Right lobe of liver (tissue), 6 donors: ENCODE measurements at regions not wholly inside any gene's neighbourhood (a gene's known extent, or its start where the extent isn't known, plus 50 kb on each side); places are given as distances from the start of the nearest gene placed in this dataset.

Experiments used
- ATAC-seq, 4 donors: fragments of 200-7000 bp; cut with Tn5 transposase; one replicate each; pipeline ENCODE4 v1.9.1; 2020; ENCODE audit warnings: mild to moderate bottlenecking in 4 of 4, moderate library complexity in 4 of 4
- DNase-seq, 3 donors: peaks; one replicate each; pipeline ENCODE4 v3.0.0-alpha.2; 2020
- H3K27ac ChIP-seq, 3 donors: fragments of 200-600 bp; one replicate each; pipeline ENCODE4 v1.8.0; 2022
- H3K27me3 ChIP-seq, 2 donors: fragments of 200-600 bp; one replicate each; pipeline ENCODE4 v1.8.0; 2022
- H3K36me3 ChIP-seq, 4 donors: fragments of 200-600 bp; sonication (generic) in 1 of 4; one replicate each; pipeline versions ENCODE4 v1.5.1 to v1.8.0; 2017 to 2022; ENCODE audit warnings: control low read depth in 1 of 4
- H3K4me1 ChIP-seq, 4 donors: fragments of 200-600 bp; sonication (generic) in 1 of 4; one replicate each; pipeline versions ENCODE4 v1.5.1 to v1.8.0; 2017 to 2022; ENCODE audit warnings: control low read depth in 1 of 4
- H3K4me3 ChIP-seq, 3 donors: fragments of 200-600 bp; one replicate each; pipeline ENCODE4 v1.8.0; 2022
- H3K9me3 ChIP-seq, 4 donors: fragments of 200-600 bp; sonication (generic) in 1 of 4; one replicate each; pipeline versions ENCODE4 v1.5.1 to v1.8.0; 2017 to 2022; ENCODE audit warnings: control low read depth in 1 of 4
- CTCF ChIP-seq, 4 donors: fragments of 200-600 bp in 3 of 4; fragments of 450-650 bp in 1 of 4; IDR thresholded peaks; one replicate each; pipeline versions ENCODE4 v1.5.1 to v1.8.0; 2016 to 2022; ENCODE audit warnings: antibody characterized with exemption in 4 of 4, mild to moderate bottlenecking in 2 of 4
- POLR2A ChIP-seq: fragments of 450-650 bp; IDR thresholded peaks from one replicate; pipeline ENCODE4 v1.6.1; 2017; ENCODE audit warnings: antibody characterized with exemption, mild to moderate bottlenecking
- WGBS: methylation state at CpG from one replicate; pipeline ENCODE4 v1.1.6; 2018; ENCODE audit warnings: low coverage, low lambda C conversion rate; ENCODE audit not compliant: insufficient coverage; ENCODE audit errors: missing lambda C conversion rate; 5-methylcytosine and 5-hydroxymethylcytosine counted together
- intact Hi-C, 2 donors: fragments of 100-400 bp; cut with DNase I; formaldehyde crosslinking; loops; one replicate each; pipeline versions ENCODE4 v1.11.2 to v1.14.1; 2022
- donor health status: DM: no; HTN: yes; CAD: no.
- donor health status: DM: no; HTN: no; CAD: no.
- donor health status: DM: no; HTN: no; CAD: no.
- donor health status: DM: no; HTN: yes; CAD: no.
- donor health status: DM: no; HTN: yes; CAD: no.

- H3K27ac ChIP-seq: no peak overlapping the region
Observed at GRCh38 chr12:80045594-80045993, 53.7 kb upstream of the OTOGL start.

GRCh38 chr12:80044694-80045046 lies 54.7 kb upstream of the OTOGL start:
- Histone ChIP-seq H3K4me1 (no peaks in the 10 kb centered on the region), H3K9me3 (no peaks in the 10 kb centered on the region), H3K36me3 (no peaks in the 10 kb centered on the region), H3K27me3 (no peaks in the 10 kb centered on the region), H3K27ac (no peak overlapping the region), H3K4me3 (no peak overlapping the region)
- TF ChIP-seq POLR2A: no peak
- no peak for TF ChIP-seq CTCF (IDR thresholded peaks at IDR 0.05)
- intact Hi-C loops: no loop called here
- ATAC-seq (no peak), DNase-seq (no peak)
- 56% methylated on average over 1 of the region's 1 CpG for WGBS

More at GRCh38 chr12:80045594-80045993, 53.7 kb upstream of the OTOGL start:
- intact Hi-C loops: no loop called here
- 72% methylated on average over 3 of the region's 3 CpGs for WGBS
- no peaks in the 10 kb centered on the region for H3K4me1 ChIP-seq
- H3K4me3 ChIP-seq: no peak overlapping the region
- H3K9me3 ChIP-seq: no peaks in the 10 kb centered on the region
- no peaks in the 10 kb centered on the region for H3K27me3 ChIP-seq
- ATAC-seq: no peak
- DNase-seq: no peak
- TF ChIP-seq POLR2A (no peak), CTCF (IDR thresholded peaks at IDR 0.05) (no peak)
- H3K36me3 ChIP-seq: no peaks in the 10 kb centered on the region

- 55% methylated on average over 4 of the region's 4 CpGs for WGBS
- H3K27me3 ChIP-seq: no peaks in the 10 kb centered on the region
- TF ChIP-seq POLR2A (no peak), CTCF (IDR thresholded peaks at IDR 0.05) (no peak)
- H3K36me3 ChIP-seq: no peaks in the 10 kb centered on the region
- no peak overlapping the region for H3K4me3 ChIP-seq
- DNase-seq (no peak), ATAC-seq (no peak)
- H3K9me3 ChIP-seq: no peaks in the 10 kb centered on the region
- intact Hi-C loops: no loop called here
- H3K27ac ChIP-seq: no peak overlapping the region
- no peaks in the 10 kb centered on the region for H3K4me1 ChIP-seq
Observed at GRCh38 chr12:80041692-80042091, 57.6 kb upstream of the OTOGL start.

- Histone ChIP-seq H3K27ac (no peak overlapping the region), H3K4me1 (no peaks in the 10 kb centered on the region), H3K4me3 (no peak overlapping the region), H3K36me3 (no peaks in the 10 kb centered on the region), H3K9me3 (no peaks in the 10 kb centered on the region), H3K27me3 (no peaks in the 10 kb centered on the region)
- ATAC-seq: no peak
- TF ChIP-seq POLR2A: no peak
- 90% methylated on average over 2 of the region's 2 CpGs for WGBS
- intact Hi-C loops: no loop called here
- no peak for DNase-seq
Observed at GRCh38 chr12:80041071-80041470, 58.3 kb upstream of the OTOGL start.

- Histone ChIP-seq H3K4me3 (no peak overlapping the region), H3K27me3 (no peaks in the 10 kb centered on the region), H3K9me3 (no peaks in the 10 kb centered on the region), H3K27ac (no peak overlapping the region), H3K36me3 (no peaks in the 10 kb centered on the region), H3K4me1 (no peaks in the 10 kb centered on the region)
- ATAC-seq (no peak), DNase-seq (no peak)
- 51% methylated on average over 8 of the region's 8 CpGs for WGBS
- intact Hi-C loops: no loop called here
- TF ChIP-seq CTCF (IDR thresholded peaks at IDR 0.05): no peak
- TF ChIP-seq POLR2A: no peak
Observed at GRCh38 chr12:80040075-80040738, 59.1 kb upstream of the OTOGL start.
